ENCODE measurements at regions not wholly inside any gene's neighbourhood (a gene's known extent, or its start where the extent isn't known, plus 50 kb on each side); places are given as distances from the start of the nearest gene placed in this dataset.

DNA sequence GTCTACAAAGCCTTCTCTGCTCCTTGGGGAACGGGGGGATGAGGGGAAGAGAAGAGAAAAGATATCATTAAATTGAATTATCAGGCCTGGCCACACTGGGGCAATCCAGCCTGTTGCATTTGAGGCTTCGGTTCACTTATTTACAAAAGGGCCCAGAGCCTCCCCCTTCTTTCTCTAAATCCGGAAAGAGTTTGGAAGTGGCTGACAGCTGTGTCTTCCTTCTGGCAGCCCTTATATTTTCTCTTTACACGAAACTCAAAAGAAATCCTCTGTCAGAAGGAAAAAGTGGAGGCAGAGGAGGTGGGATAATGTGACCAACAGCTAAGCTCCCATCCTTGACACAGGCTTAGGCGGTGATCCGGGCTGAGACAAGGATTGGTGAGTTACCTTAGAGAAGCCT is 158.3 kb upstream of the TAPT1 start:
- H3K4me1 ChIP-seq (ENCODE audit: control insufficient read depth in 1 of 2, insufficient read depth in 2 of 2, low read length in 2 of 2): no peaks in the 10 kb centered on the region
- H3K36me3 ChIP-seq (ENCODE audit: control insufficient read depth in 1 of 2, insufficient read depth in 2 of 2, low read length in 2 of 2): no peaks in the 10 kb centered on the region
- H3K9me3 ChIP-seq (ENCODE audit: control insufficient read depth in 1 of 2, low read length in 2 of 2): no peaks in the 10 kb centered on the region
- no peak overlapping the region for H3K4me3 ChIP-seq (ENCODE audit: low read depth in 1 of 2, low read length in 2 of 2)
- no peak overlapping the region for H3K27ac ChIP-seq (ENCODE audit: low read depth, low read length)
- H3K27me3 ChIP-seq (ENCODE audit: control insufficient read depth in 1 of 2, insufficient read depth in 2 of 2, low read length in 2 of 2): no peaks in the 10 kb centered on the region
- no peak overlapping the region for H3K9ac ChIP-seq (ENCODE audit: low read depth in 1 of 2, low read length in 2 of 2)

DNA sequence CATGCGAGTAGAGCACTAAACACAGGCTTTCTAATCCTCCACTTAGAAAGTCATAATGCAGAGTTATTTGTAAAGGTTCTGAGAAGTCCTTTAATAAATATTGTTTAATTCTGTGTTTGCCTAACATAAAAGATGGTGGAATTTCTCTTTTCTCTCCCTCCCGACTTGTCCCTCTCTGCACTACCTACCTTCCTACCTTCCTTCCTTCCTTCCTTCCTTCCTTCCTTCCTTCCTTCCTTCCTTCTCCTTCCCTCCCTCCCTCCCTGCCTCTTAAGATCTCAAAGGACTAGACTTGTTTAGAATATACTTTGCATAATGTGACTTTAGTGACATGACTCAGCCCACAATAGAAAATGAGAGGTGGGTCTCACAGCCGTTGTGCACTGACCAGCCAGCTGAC is 156.3 kb upstream of the TAPT1 start:
- H3K9ac ChIP-seq (ENCODE audit: low read depth in 1 of 2, low read length in 2 of 2): no peak overlapping the region
- no peaks in the 10 kb centered on the region for H3K36me3 ChIP-seq (ENCODE audit: control insufficient read depth in 1 of 2, insufficient read depth in 2 of 2, low read length in 2 of 2)
- H3K27ac ChIP-seq (ENCODE audit: low read depth, low read length): no peak overlapping the region
- no peaks in the 10 kb centered on the region for H3K4me1 ChIP-seq (ENCODE audit: control insufficient read depth in 1 of 2, insufficient read depth in 2 of 2, low read length in 2 of 2)
- no peaks in the 10 kb centered on the region for H3K9me3 ChIP-seq (ENCODE audit: control insufficient read depth in 1 of 2, low read length in 2 of 2)
- H3K27me3 ChIP-seq (ENCODE audit: control insufficient read depth in 1 of 2, insufficient read depth in 2 of 2, low read length in 2 of 2): no peaks in the 10 kb centered on the region
- no peak overlapping the region for H3K4me3 ChIP-seq (ENCODE audit: low read depth in 1 of 2, low read length in 2 of 2)

DNA sequence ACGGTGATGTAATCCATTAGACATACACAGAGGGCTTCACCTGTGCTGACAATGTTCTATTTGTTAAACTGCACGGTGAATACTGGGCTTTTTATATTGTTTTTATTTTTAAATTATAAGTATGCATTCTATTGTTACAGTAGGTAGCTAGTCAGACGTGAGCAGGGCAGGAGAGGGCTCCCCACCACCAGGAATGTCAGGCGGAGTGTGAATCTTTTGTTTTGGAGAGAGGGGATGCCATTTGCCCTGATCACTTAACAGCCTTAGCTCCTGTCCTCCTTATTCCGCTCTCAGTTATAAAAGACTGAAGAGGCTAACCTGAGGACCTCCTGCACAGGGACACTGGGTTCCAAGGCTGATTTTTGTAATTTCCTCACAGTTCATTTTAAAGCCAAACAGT is 151.6 kb upstream of the TAPT1 start:
- no peaks in the 10 kb centered on the region for H3K27me3 ChIP-seq (ENCODE audit: control insufficient read depth in 1 of 2, insufficient read depth in 2 of 2, low read length in 2 of 2)
- no peaks in the 10 kb centered on the region for H3K9me3 ChIP-seq (ENCODE audit: control insufficient read depth in 1 of 2, low read length in 2 of 2)
- H3K36me3 ChIP-seq (ENCODE audit: control insufficient read depth in 1 of 2, insufficient read depth in 2 of 2, low read length in 2 of 2): no peaks in the 10 kb centered on the region
- no peak overlapping the region for H3K9ac ChIP-seq (ENCODE audit: low read depth in 1 of 2, low read length in 2 of 2)
- H3K4me1 ChIP-seq (ENCODE audit: control insufficient read depth in 1 of 2, insufficient read depth in 2 of 2, low read length in 2 of 2): no peaks in the 10 kb centered on the region
- no peak overlapping the region for H3K27ac ChIP-seq (ENCODE audit: low read depth, low read length)
- no peak overlapping the region for H3K4me3 ChIP-seq (ENCODE audit: low read depth in 1 of 2, low read length in 2 of 2)

DNA sequence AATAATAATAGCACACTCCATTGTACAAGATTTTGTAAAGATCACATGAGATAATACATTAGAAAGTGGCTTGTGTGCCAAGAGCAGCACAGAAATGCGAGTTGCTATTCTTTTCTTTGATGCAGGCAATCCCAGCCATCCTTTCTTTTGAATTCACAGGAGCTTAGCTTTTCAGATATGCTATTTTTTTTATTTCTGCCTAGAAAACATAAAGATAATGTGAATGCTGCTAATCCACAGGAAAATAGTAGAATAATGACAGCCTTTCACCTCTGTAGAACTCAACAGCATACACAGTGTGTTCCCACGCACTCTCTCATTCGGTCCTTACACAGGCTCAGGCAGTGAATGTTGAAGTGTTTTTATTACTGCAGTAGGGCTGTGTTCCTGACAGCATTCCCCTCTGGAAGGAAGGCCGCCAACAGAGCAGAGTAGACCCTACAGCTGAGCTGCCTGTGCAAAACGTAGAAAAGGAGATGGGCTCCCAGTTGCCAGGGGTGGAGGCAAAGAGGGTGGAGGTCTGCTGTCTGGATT is 138.8 kb upstream of the TAPT1 start:
- Histone ChIP-seq H3K27me3 (ENCODE audit: control insufficient read depth in 1 of 2, insufficient read depth in 2 of 2, low read length in 2 of 2) (no peaks in the 10 kb centered on the region), H3K36me3 (ENCODE audit: control insufficient read depth in 1 of 2, insufficient read depth in 2 of 2, low read length in 2 of 2) (no peaks in the 10 kb centered on the region), H3K4me1 (ENCODE audit: control insufficient read depth in 1 of 2, insufficient read depth in 2 of 2, low read length in 2 of 2) (no peaks in the 10 kb centered on the region), H3K4me3 (ENCODE audit: low read depth in 1 of 2, low read length in 2 of 2) (no peak overlapping the region), H3K27ac (ENCODE audit: low read depth, low read length) (no peak overlapping the region), H3K9ac (ENCODE audit: low read depth in 1 of 2, low read length in 2 of 2) (no peak overlapping the region), H3K9me3 (ENCODE audit: control insufficient read depth in 1 of 2, low read length in 2 of 2) (no peaks in the 10 kb centered on the region)

DNA sequence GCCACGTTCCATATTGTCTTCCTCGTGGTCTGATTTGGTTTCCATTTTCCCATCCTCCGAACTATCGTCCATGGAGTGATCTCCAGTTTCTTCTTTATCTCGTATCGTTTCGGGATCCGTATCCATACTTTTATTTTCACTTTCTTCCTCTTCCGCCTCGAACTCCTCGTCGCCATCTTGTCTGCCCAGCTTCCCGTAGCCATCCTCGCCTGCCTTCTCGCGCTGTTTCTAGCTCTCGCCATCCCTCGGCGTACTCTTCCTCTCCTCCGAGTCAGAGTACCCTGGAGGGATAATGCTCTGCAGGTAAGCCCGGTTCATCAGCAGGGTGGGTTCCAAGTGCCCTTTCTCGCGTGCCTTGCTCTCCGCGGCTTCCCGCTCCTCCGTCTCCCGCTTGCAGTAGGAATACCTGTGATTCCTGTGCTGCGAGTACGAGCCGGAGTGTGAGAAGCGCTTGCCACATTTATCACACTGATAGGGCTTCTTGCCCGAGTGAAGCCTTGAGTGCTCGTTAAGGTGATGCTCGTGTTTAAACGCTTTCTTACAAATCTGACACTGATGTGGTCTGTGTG is 134.5 kb upstream of the TAPT1 start:
- H3K9ac ChIP-seq (ENCODE audit: low read depth in 1 of 2, low read length in 2 of 2): no peak overlapping the region
- no peak overlapping the region for H3K27ac ChIP-seq (ENCODE audit: low read depth, low read length)
- no peaks in the 10 kb centered on the region for H3K36me3 ChIP-seq (ENCODE audit: control insufficient read depth in 1 of 2, insufficient read depth in 2 of 2, low read length in 2 of 2)
- no peaks in the 10 kb centered on the region for H3K9me3 ChIP-seq (ENCODE audit: control insufficient read depth in 1 of 2, low read length in 2 of 2)
- H3K27me3 ChIP-seq (ENCODE audit: control insufficient read depth in 1 of 2, insufficient read depth in 2 of 2, low read length in 2 of 2): no peaks in the 10 kb centered on the region
- no peaks in the 10 kb centered on the region for H3K4me1 ChIP-seq (ENCODE audit: control insufficient read depth in 1 of 2, insufficient read depth in 2 of 2, low read length in 2 of 2)
- no peak overlapping the region for H3K4me3 ChIP-seq (ENCODE audit: low read depth in 1 of 2, low read length in 2 of 2)

DNA sequence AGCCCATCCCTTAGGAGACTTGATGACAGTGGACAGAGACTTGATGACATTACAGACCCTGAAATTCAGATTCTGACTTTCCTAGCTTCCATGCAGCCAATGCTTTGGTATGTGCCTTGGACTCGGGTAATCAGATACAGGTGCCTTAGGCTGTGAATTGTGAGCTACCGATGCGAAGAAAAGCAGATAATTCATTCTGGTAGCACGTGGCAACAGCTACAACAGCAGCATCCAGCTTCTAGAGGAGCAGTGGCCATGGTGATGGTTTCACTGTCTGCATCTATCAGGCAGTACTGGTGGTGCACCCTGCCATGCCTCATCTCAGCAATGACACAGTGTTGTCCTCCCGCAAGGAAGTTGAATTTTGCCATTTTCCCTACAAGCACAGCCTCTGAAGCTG is 126.9 kb upstream of the TAPT1 start:
- H3K4me3 ChIP-seq (ENCODE audit: low read depth in 1 of 2, low read length in 2 of 2): no peak overlapping the region
- no peaks in the 10 kb centered on the region for H3K9me3 ChIP-seq (ENCODE audit: control insufficient read depth in 1 of 2, low read length in 2 of 2)
- no peak overlapping the region for H3K27ac ChIP-seq (ENCODE audit: low read depth, low read length)
- no peaks in the 10 kb centered on the region for H3K36me3 ChIP-seq (ENCODE audit: control insufficient read depth in 1 of 2, insufficient read depth in 2 of 2, low read length in 2 of 2)
- H3K4me1 ChIP-seq (ENCODE audit: control insufficient read depth in 1 of 2, insufficient read depth in 2 of 2, low read length in 2 of 2): no peaks in the 10 kb centered on the region
- peaks cover 0 to 4% of the 10 kb centered on the region in 2 donors for H3K27me3 ChIP-seq (ENCODE audit: control insufficient read depth in 1 of 2, insufficient read depth in 2 of 2, low read length in 2 of 2)
- no peak overlapping the region for H3K9ac ChIP-seq (ENCODE audit: low read depth in 1 of 2, low read length in 2 of 2)

DNA sequence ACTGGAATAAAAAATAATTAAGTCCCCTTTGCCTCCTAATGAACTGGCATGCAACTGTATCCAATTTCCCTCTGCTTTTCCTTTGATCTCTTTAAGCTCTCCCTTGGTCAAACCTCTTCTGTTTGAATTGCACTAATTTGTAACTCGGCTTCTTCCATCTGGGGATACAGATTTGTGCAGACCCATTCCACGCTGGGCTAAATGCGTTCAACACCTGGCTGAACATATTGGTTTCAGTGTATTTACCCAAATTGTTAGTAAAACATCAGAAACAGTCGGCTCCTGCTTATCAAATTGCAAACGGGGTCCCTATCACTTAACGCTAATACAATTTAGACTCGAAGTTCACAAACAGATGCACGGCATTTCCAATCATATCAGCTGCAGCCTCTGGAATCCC is 124.9 kb upstream of the TAPT1 start:
- Histone ChIP-seq H3K27ac (ENCODE audit: low read depth, low read length) (no peak overlapping the region), H3K36me3 (ENCODE audit: control insufficient read depth in 1 of 2, insufficient read depth in 2 of 2, low read length in 2 of 2) (no peaks in the 10 kb centered on the region), H3K27me3 (ENCODE audit: control insufficient read depth in 1 of 2, insufficient read depth in 2 of 2, low read length in 2 of 2) (peaks cover 0 to 4% of the 10 kb centered on the region in 2 donors), H3K4me1 (ENCODE audit: control insufficient read depth in 1 of 2, insufficient read depth in 2 of 2, low read length in 2 of 2) (no peaks in the 10 kb centered on the region), H3K9ac (ENCODE audit: low read depth in 1 of 2, low read length in 2 of 2) (no peak overlapping the region), H3K9me3 (ENCODE audit: control insufficient read depth in 1 of 2, low read length in 2 of 2) (no peaks in the 10 kb centered on the region), H3K4me3 (ENCODE audit: low read depth in 1 of 2, low read length in 2 of 2) (no peak overlapping the region)

- Histone ChIP-seq H3K9ac (ENCODE audit: low read depth in 1 of 2, low read length in 2 of 2) (no peak overlapping the region), H3K36me3 (ENCODE audit: control insufficient read depth in 1 of 2, insufficient read depth in 2 of 2, low read length in 2 of 2) (no peaks in the 10 kb centered on the region), H3K27ac (ENCODE audit: low read depth, low read length) (no peak overlapping the region), H3K4me3 (ENCODE audit: low read depth in 1 of 2, low read length in 2 of 2) (no peak overlapping the region), H3K4me1 (ENCODE audit: control insufficient read depth in 1 of 2, insufficient read depth in 2 of 2, low read length in 2 of 2) (no peaks in the 10 kb centered on the region), H3K9me3 (ENCODE audit: control insufficient read depth in 1 of 2, low read length in 2 of 2) (no peaks in the 10 kb centered on the region), H3K27me3 (ENCODE audit: control insufficient read depth in 1 of 2, insufficient read depth in 2 of 2, low read length in 2 of 2) (no peaks in the 10 kb centered on the region)
Observed at GRCh38 chr4:16344853-16345252, 118.6 kb upstream of the TAPT1 start.

- no peak overlapping the region for H3K27ac ChIP-seq (ENCODE audit: low read depth, low read length)
- no peak overlapping the region for H3K4me3 ChIP-seq (ENCODE audit: low read depth in 1 of 2, low read length in 2 of 2)
- H3K9me3 ChIP-seq (ENCODE audit: control insufficient read depth in 1 of 2, low read length in 2 of 2): no peaks in the 10 kb centered on the region
- no peaks in the 10 kb centered on the region for H3K4me1 ChIP-seq (ENCODE audit: control insufficient read depth in 1 of 2, insufficient read depth in 2 of 2, low read length in 2 of 2)
- no peaks in the 10 kb centered on the region for H3K36me3 ChIP-seq (ENCODE audit: control insufficient read depth in 1 of 2, insufficient read depth in 2 of 2, low read length in 2 of 2)
- no peak overlapping the region for H3K9ac ChIP-seq (ENCODE audit: low read depth in 1 of 2, low read length in 2 of 2)
- H3K27me3 ChIP-seq (ENCODE audit: control insufficient read depth in 1 of 2, insufficient read depth in 2 of 2, low read length in 2 of 2): peaks cover 0 to under 1% of the 10 kb centered on the region in 2 donors
Observed at GRCh38 chr4:16337936-16338335, 111.7 kb upstream of the TAPT1 start.

DNA sequence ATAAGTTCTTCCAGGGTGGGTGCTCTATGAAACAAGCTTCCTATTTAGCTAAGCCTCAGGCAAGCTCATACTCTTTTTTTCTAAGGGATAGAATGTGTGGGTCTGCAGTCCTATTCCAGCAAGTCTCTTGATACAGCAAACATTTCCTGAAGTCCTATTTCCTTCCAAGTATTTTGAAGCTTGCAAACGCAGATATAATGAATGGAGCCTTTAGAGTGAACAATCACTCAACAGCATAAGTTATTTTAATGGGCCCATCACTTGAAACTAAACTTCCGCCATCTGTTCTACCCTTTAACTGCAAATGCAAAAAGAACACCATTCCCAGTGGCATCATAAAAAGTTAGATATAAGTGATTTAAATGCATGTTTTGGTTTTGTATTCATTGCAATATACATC is 108.3 kb upstream of the TAPT1 start:
- H3K27ac ChIP-seq (ENCODE audit: low read depth, low read length): no peak overlapping the region
- no peaks in the 10 kb centered on the region for H3K4me1 ChIP-seq (ENCODE audit: control insufficient read depth in 1 of 2, insufficient read depth in 2 of 2, low read length in 2 of 2)
- H3K9ac ChIP-seq (ENCODE audit: low read depth in 1 of 2, low read length in 2 of 2): no peak overlapping the region
- H3K27me3 ChIP-seq (ENCODE audit: control insufficient read depth in 1 of 2, insufficient read depth in 2 of 2, low read length in 2 of 2): peaks cover 0 to 2% of the 10 kb centered on the region in 2 donors
- H3K36me3 ChIP-seq (ENCODE audit: control insufficient read depth in 1 of 2, insufficient read depth in 2 of 2, low read length in 2 of 2): no peaks in the 10 kb centered on the region
- H3K9me3 ChIP-seq (ENCODE audit: control insufficient read depth in 1 of 2, low read length in 2 of 2): no peaks in the 10 kb centered on the region
- no peak overlapping the region for H3K4me3 ChIP-seq (ENCODE audit: low read depth in 1 of 2, low read length in 2 of 2)

DNA sequence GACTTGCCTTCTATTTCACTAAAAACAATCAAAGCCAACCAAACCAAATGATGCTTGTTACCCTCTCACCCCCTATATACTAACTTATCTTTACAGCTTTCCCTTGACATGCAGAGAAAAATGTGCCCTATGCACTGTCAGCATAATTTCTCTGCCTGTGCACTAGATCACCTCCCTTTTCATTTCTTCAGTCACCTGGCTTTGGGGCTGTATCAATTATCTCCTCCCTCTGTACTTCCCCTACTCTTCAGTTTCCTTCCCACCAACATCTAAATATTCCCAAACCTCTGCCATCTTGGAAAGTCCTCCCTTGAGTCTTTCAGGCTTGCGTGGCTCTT is 103.5 kb upstream of the TAPT1 start:
- Histone ChIP-seq H3K9ac (ENCODE audit: low read depth in 1 of 2, low read length in 2 of 2) (no peak overlapping the region), H3K4me3 (ENCODE audit: low read depth in 1 of 2, low read length in 2 of 2) (no peak overlapping the region), H3K4me1 (ENCODE audit: control insufficient read depth in 1 of 2, insufficient read depth in 2 of 2, low read length in 2 of 2) (no peaks in the 10 kb centered on the region), H3K9me3 (ENCODE audit: control insufficient read depth in 1 of 2, low read length in 2 of 2) (no peaks in the 10 kb centered on the region), H3K27me3 (ENCODE audit: control insufficient read depth in 1 of 2, insufficient read depth in 2 of 2, low read length in 2 of 2) (peaks cover 0 to 2% of the 10 kb centered on the region in 2 donors), H3K27ac (ENCODE audit: low read depth, low read length) (no peak overlapping the region), H3K36me3 (ENCODE audit: control insufficient read depth in 1 of 2, insufficient read depth in 2 of 2, low read length in 2 of 2) (no peaks in the 10 kb centered on the region)

Data from duodenal mucosa (tissue), 2 donors.